ENCODE measurements at regions not wholly inside any gene's neighbourhood (a gene's known extent, or its start where the extent isn't known, plus 50 kb on each side); places are given as distances from the start of the nearest gene placed in this dataset.

- TF ChIP-seq CTCF (IDR thresholded peaks at IDR 0.05) (no peak), POLR2A (IDR thresholded peaks at IDR 0.05) (no peak)
Measured at GRCh38 chr13:103898481-103898880, 832.3 kb upstream of the SLC10A2 start.

Measured in lower leg skin (tissue), 3 donors.